ENCODE measurements at regions not wholly inside any gene's neighbourhood (a gene's known extent, or its start where the extent isn't known, plus 50 kb on each side); places are given as distances from the start of the nearest gene placed in this dataset.

GRCh38 chr12:88435334-88436076 lies 144.8 kb downstream of the KITLG start:
- no peak for TF ChIP-seq CTCF (IDR thresholded peaks at IDR 0.05; ENCODE audit: low read depth, low read length)
- H3K4me3 ChIP-seq (ENCODE audit: low read depth, low read length), result no peak overlapping the region

- no peak for TF ChIP-seq CTCF (IDR thresholded peaks at IDR 0.05; ENCODE audit: low read depth, low read length)
- H3K4me3 ChIP-seq (ENCODE audit: low read depth, low read length), result no peak overlapping the region
Measured at GRCh38 chr12:88437226-88437625, 143.0 kb downstream of the KITLG start.

All from WI38 (cell line).